ENCODE measurements at regions not wholly inside any gene's neighbourhood (a gene's known extent, or its start where the extent isn't known, plus 50 kb on each side); places are given as distances from the start of the nearest gene placed in this dataset.

DNA sequence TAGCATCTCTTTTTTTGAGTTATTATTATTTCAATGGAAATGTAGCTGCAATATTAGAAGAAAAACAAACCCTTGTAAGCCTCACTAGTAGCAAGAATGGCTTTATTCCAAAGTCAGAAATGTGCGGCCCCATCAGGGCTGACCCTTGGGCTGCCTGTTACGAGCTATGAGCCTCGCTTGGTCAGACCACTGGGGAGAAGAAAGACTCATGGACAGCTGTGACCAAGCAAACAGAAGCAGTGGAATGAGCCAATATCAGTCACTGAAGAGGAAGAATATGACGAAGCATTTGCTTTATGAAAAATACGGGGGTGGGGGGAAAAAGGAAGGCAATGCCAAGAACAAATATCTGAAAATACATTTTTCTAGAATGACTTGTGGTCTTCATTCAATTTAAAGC, 504.5 kb downstream of the LMO4 start:
- DNase-seq (ENCODE audit: low read depth, low spot score) = no peak
- CTCF ChIA-PET = interaction anchor here (1.5 kb wide), 1 partner anchor 120 kb away, joined by 4 read pairs; no protein-coding TSS in a partner anchor
- SMC1A ChIA-PET (ENCODE audit: uncharacterized antibody, unreplicated experiment) = interaction anchor here (0.8 kb wide), 1 partner anchor 450 kb away, joined by 3 read pairs; no protein-coding TSS in a partner anchor
- no peak overlapping the region for H3K4me3 ChIP-seq
- RAD21 ChIA-PET (ENCODE audit: unreplicated experiment) = no interaction called here
- no peak overlapping the region for H3K9ac ChIP-seq (ENCODE audit: control insufficient read depth, insufficient read depth, low read length)
- H3K4me1 ChIP-seq (ENCODE audit: control insufficient read depth, insufficient read depth, low read length) = no peaks in the 10 kb centered on the region
- no peak overlapping the region for H3K4me2 ChIP-seq (ENCODE audit: control insufficient read depth, insufficient read depth)
- H3K9me3 ChIP-seq (replicated peaks; ENCODE audit: control insufficient read depth, insufficient read depth, low read length) = no peaks in the 10 kb centered on the region
- intact Hi-C loops (cut with micrococcal nuclease; ENCODE audit: unreplicated experiment) = no loop called here
- H3K36me3 ChIP-seq (ENCODE audit: control insufficient read depth in 2 of 2, insufficient read depth in 2 of 2, low read length in 1 of 2) = no peaks in the 10 kb centered on the region
- TF ChIP-seq PAX8 (IDR thresholded peaks at IDR 0.05) = no peak
- TF ChIP-seq STAT3 (IDR thresholded peaks at IDR 0.05; ENCODE audit: low read depth, low read length) = no peak
- TF ChIP-seq RAD21 (IDR thresholded peaks at IDR 0.05; ENCODE audit: insufficient read depth, low read depth, low read length) = no peak
- TF ChIP-seq, protein P1, sequence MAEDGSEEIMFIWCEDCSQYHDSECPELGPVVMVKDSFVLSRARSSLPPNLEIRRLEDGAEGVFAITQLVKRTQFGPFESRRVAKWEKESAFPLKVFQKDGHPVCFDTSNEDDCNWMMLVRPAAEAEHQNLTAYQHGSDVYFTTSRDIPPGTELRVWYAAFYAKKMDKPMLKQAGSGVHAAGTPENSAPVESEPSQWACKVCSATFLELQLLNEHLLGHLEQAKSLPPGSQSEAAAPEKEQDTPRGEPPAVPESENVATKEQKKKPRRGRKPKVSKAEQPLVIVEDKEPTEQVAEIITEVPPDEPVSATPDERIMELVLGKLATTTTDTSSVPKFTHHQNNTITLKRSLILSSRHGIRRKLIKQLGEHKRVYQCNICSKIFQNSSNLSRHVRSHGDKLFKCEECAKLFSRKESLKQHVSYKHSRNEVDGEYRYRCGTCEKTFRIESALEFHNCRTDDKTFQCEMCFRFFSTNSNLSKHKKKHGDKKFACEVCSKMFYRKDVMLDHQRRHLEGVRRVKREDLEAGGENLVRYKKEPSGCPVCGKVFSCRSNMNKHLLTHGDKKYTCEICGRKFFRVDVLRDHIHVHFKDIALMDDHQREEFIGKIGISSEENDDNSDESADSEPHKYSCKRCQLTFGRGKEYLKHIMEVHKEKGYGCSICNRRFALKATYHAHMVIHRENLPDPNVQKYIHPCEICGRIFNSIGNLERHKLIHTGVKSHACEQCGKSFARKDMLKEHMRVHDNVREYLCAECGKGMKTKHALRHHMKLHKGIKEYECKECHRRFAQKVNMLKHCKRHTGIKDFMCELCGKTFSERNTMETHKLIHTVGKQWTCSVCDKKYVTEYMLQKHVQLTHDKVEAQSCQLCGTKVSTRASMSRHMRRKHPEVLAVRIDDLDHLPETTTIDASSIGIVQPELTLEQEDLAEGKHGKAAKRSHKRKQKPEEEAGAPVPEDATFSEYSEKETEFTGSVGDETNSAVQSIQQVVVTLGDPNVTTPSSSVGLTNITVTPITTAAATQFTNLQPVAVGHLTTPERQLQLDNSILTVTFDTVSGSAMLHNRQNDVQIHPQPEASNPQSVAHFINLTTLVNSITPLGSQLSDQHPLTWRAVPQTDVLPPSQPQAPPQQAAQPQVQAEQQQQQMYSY (CRISPR knock-in tag; IDR thresholded peaks at IDR 0.05) = no peak
- TF ChIP-seq IRF4 (IDR thresholded peaks at IDR 0.05; ENCODE audit: low read depth, low read length) = no peak
- TF ChIP-seq HDAC6 (IDR thresholded peaks at IDR 0.05; ENCODE audit: unreplicated experiment) = no peak
- no peak for TF ChIP-seq ZSCAN29 (IDR thresholded peaks at IDR 0.05)
- TF ChIP-seq RB1 (IDR thresholded peaks at IDR 0.05; ENCODE audit: borderline replicate concordance) = no peak
- no peak for TF ChIP-seq ZNF384 (IDR thresholded peaks at IDR 0.05; ENCODE audit: borderline replicate concordance, low read depth, low read length)
- no peak for TF ChIP-seq GABPA (IDR thresholded peaks at IDR 0.05; ENCODE audit: low read depth)
- no peak for TF ChIP-seq POLR2A (IDR thresholded peaks at IDR 0.05; ENCODE audit: low read depth, low read length)
- no peak for TF ChIP-seq RFX5 (IDR thresholded peaks at IDR 0.05; ENCODE audit: low read depth, low read length)
- no peak for TF ChIP-seq CREB1 (IDR thresholded peaks at IDR 0.05; ENCODE audit: low read depth)
- no peak for TF ChIP-seq SIN3A (IDR thresholded peaks at IDR 0.05; ENCODE audit: low read depth, low read length)
- no peak for TF ChIP-seq PKNOX1 (IDR thresholded peaks at IDR 0.05)
- no peak for TF ChIP-seq NR2F1 (conservative IDR thresholded peaks at IDR 0.05)
- H2AFZ ChIP-seq (ENCODE audit: control insufficient read depth, low read depth, low read length) = no peak overlapping the region
- no peak overlapping the region for H3K27ac ChIP-seq (ENCODE audit: control insufficient read depth, insufficient read depth)
- in situ Hi-C loops (cut with MboI) = no loop called here
- H3K79me2 ChIP-seq (ENCODE audit: control insufficient read depth, insufficient read depth, low read length) = no peaks in the 10 kb centered on the region
- BruUV-seq (replicated peaks) = no TSS peak
- no peak for FAIRE-seq
- H3K27me3 ChIP-seq (replicated peaks in 1 of 2; ENCODE audit: control insufficient read depth in 2 of 2, insufficient read depth in 2 of 2, low read length in 1 of 2) = no peaks in the 10 kb centered on the region
- POLR2A ChIA-PET = interaction anchor here (0.5 kb wide), 1 partner anchor 9 kb away, joined by 4 read pairs; no protein-coding TSS in a partner anchor
- H4K20me1 ChIP-seq (ENCODE audit: control insufficient read depth, insufficient read depth) = no peaks in the 10 kb centered on the region
- WGBS (ENCODE audit: insufficient coverage, insufficient replicate concordance, low lambda C conversion rate, missing lambda C conversion rate) = 12% methylated on average over 5 of the region's 5 CpGs
- no peak for ATAC-seq

Measured in GM12878 (cell line).